ENCODE measurements at regions not wholly inside any gene's neighbourhood (a gene's known extent, or its start where the extent isn't known, plus 50 kb on each side); places are given as distances from the start of the nearest gene placed in this dataset.
"Not testable (repeated sequence)": the region's sequence is repeated elsewhere in the genome, so short reads cannot be mapped to it uniquely, and the experiment has no call there.

DNA sequence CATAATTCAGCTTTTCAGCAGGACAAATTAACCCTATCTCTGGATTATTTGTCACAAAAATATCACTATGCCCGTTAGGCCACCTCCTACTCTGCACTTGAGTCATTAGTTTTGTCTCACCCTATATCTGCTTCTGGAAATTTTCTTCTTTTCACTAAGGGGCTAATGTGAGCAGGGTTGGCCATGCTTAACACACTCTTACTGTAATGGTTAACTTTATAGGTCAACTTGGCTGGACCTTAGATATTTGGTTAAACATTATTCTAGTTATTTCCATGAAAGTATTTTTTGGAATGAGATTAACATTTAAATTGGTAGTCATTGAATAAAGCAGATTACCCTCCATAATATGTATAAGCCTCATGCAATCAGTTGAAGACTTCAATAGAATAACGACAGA, 394.6 kb upstream of the PTCHD4 start:
- no peak for DNase-seq (ENCODE audit: low spot score)

DNA sequence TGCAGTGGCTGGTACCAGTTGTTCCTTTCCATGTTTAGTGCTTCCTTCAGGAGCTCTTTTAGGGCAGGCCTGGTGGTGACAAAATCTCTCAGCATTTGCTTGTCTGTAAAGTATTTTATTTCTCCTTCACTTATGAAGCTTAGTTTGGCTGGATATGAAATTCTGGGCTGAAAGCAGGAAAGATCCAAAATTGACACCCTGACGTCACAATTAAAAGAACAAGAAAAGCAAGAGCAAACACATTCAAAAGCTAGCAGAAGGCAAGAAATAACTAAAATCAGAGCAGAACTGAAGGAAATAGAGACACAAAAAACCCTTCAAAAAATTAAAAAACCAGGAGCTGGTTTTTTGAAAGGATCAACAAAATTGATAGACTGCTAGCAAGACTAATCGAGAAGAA, 382.4 kb upstream of the PTCHD4 start:
- DNase-seq (ENCODE audit: low spot score) = not testable (repeated sequence)

DNA sequence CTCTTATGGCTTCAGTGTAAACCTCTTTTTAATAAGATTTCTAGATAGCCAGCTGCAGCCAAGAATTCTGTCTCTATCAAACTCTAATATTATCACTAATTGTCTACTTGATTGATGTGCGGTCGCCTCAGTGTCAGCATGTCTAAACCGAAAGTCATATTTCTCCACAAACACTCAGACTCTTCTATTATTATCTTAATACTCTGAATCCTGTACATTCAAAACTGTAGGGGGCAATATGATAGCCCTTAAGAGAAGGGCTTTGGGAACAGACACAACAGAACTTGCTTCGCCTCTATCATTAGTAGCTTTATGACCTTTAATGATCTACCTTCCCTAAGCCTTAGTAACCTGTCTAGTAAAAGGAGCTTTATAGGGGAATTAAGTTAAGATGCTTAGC, 379.7 kb upstream of the PTCHD4 start:
- DNase-seq (ENCODE audit: low spot score) = no peak

DNA sequence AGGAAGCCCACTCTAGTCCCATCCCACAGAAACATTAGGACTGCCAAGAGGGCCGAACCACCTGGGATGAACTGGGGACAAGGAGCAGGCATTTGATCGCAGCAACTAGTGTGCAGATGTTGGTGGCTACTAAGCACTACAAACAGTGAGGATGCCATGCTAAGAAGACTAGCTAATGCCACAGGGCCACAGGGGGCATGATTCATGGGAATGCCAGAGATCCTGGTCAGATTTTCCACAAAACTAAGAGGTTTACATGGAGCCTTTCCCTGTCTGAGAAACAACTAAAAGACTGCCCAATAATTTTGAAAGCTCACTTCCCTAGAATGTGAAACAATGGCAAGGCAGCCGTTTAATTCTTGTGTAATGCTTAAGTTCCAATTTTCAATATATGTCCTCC, 375.9 kb upstream of the PTCHD4 start:
- no peak for DNase-seq (ENCODE audit: low spot score)

DNA sequence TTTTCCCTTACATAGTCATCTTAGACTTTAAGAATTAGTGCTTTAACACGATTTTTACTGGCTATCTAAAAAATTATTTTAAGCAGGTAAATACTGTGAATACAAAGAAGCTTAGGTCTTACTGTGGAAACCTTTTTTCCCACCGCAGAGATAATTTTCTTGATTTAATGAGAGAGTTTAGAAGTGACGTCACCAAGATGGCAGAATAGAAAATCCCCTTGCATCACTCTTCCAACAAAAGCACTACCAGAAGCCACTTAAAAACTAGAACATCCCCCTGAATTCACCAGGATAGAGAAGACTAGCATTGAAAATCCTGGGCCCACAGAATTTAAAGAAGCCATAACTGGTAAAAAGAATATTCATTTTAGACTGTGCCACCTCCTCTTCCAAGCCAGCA, 375.4 kb upstream of the PTCHD4 start:
- no peak for DNase-seq (ENCODE audit: low spot score)

DNA sequence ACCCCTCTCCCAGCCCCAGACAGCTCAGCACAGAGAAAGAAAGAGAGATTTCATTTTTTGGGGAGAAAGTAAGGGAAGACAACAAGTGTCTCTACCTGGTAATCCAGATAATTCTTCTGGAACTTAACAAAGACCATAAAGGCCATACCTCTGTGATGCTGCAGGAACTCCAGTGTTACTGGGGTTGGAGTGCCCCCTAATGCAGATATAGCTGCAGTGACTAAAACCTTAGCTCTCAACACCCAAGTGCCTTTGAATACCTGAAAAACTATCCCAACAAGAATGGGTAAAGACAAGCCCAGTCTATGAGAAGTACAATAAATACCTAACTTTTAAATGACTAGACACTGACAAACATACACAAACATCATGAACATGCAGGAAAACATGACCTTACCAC, 365.3 kb upstream of the PTCHD4 start:
- DNase-seq (ENCODE audit: low spot score) = no peak

DNA sequence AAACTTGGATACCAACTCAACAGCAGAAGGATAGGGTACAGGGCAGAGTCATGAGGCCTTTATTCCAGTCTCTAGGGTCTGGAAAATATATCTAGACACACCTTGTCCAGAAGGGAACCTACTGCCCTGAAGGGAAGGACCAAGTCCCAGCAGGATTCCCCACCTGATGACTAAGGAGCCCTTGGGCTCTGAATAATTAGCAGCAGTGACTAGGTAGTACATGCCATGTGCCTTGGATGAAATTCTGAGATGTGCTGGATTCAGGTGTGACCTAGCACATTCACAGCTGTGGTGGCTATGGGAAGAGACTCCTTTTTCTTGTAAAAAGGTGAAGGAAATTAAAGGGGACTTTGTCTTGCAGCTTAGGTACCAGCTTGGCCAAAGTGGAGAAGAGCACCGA, 364.3 kb upstream of the PTCHD4 start:
- DNase-seq (ENCODE audit: low spot score) = no peak

DNA sequence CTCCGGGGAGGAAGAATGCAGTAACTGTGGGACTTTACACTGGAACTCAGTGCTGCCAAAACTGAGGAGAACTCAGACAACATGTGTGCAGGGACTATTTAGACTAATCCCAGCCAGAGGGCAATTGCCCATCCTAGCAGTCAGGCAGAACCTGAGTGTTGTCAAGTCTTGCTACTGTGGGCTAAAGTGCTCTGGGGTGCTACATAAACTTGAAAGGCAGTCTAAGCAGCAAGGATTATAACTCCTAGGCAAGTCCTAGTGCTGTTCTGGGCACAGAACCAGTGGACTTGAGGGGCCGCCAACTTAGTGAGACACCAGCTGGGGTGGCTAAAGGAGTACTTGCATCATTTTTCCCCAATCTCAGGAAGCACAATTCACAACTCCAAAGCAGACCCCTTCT, 363.8 kb upstream of the PTCHD4 start:
- no peak for DNase-seq (ENCODE audit: low spot score)

DNA sequence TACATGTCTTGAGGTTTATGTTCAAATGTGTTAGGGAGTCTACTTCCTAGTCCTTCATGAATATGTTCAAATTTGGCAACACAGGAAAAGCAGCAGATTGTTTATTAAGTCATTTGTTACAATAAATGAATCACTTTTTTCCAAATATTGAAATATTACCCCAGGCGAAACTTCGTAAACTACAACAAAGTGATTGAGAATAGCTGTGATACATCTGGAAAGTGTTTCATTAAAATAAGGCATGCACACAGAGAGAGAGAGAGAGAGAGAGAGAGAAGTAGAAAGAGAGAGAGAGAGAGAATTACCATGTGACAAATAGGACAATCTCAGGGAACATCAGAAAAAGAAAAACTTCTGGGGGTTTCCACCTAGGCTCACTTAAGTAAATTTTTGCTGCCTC, 363.1 kb upstream of the PTCHD4 start:
- no peak for DNase-seq (ENCODE audit: low spot score)

DNA sequence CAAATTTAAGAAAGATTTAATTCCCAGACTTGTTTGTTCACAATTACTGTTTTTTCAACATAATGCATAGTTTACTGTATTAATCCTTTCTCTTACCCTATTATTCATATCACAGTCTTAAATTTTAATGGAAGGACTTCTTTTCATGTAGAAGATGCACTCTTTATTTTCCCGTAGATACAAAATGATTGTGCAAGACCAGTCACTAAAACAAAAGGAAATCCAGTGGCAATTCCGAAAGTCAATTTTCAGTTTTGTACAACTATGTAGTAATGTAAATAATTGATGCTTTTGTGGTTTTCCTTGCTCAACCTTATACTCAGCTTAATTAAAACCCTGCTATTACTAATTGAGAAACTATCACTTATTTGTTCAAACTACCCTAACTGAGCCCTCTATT, 361.5 kb upstream of the PTCHD4 start:
- DNase-seq (ENCODE audit: low spot score) = no peak

DNA sequence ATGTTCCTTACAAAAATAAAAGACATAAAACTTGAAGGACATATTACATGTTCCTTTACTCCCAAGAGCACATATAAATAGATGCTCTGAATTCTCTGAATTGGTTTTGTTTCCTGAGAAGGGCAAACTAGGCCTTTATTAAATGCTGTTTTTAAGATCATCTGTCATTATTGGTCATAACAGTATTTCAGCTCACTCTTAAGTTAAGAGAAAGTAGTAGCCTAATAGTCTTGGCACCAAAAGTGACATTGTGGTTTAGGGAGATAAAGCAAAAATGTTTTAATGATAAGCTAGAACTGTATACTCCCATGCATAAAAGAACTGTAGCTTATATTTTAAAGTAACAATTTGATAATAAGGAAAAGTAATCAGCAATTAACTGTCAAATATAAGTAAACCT, 361.1 kb upstream of the PTCHD4 start:
- DNase-seq (ENCODE audit: low spot score) = no peak

DNA sequence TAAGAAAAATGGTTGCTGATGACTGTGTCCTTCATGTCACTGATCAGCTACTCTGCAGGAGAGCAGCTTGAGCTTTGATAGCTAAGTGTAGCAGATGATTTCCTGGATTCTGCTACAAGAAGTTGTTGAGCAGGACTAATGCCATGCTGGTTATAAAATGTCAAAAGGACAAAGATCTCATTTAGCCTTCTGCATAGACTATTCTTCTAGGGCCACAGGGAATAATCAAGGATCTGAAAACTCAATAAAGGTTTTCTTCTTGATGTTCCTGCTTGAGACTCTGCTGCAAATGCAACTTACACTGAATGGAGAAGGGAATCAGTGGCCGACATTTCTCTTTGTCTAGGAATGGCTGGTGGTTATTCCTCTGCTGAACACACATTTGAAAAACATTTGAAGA, 360.3 kb upstream of the PTCHD4 start:
- no peak for DNase-seq (ENCODE audit: low spot score)

DNA sequence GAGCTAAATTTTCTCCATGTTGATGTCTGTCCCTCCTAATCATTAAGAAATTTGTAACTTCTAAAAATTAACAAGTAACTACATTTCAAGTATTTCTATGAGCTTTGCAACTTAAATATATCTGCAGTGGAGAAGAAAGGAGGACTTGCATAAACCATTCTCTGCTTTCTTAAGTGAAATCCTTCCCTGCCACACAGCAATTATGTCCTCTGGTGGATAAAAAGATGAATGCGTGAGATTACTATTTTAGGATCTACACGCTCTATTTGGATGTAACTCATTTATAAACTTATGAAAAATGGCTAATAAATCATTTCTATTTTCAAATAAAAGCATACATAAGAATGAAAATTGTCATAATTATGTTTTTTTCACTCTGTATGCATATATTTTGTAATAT, 338.0 kb upstream of the PTCHD4 start:
- DNase-seq (ENCODE audit: low spot score) = no peak

DNA sequence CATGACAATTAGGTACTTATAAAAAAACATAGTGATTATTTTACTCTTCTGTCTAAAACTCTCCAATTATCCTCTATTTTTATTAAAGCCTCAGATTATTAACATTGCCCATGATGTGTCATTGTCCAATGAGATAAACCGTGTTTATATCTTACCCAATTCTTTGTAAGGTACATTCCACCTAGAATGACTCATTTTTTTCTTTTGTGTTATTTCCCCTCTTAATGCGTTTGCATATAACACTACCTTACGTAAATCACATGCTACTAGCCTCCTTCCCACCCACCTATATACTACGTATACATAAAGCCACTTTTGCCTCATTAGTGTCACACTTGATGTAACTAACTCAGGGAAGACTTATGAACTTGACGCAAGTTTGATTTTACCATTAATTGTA, 336.3 kb upstream of the PTCHD4 start:
- DNase-seq (ENCODE audit: low spot score) = no peak

DNA sequence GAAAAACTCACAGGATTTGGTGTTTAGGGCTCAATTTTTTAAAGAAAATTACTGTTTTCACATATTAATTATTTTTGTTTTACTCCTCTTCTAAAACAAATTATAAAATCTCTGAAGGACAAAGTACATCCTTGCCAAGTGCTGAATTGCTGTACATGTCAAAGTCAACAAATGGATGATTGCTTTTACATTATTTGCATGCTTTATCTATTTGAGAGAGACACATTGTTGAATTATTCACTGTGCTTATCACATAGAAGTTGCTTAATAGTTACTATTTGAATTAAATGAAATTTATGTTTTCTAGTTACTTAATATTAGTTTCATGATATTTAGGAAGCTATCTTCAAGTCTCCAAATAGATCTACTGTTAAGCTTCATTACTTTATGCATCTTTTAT, 318.6 kb upstream of the PTCHD4 start:
- no peak for DNase-seq (ENCODE audit: low spot score)

DNA sequence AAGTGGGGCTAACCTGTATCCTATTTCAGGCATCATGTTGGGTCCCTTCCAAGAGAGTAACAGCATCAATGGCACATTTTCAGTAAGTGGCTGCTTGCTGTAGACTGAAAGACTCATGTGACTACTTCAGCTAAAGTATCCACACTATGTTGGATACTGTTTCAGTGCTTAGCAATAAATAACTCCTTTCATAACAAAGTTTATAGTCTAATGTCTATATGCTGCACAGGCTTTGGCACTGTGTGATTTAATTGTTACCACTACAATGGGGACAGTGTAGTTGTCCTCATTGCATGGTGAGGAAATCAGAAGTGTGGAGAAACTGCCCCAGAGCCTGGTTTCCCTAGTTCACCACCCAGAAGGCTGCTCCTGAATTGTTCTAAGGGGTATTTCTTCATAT, 318.0 kb upstream of the PTCHD4 start:
- no peak for DNase-seq (ENCODE audit: low spot score)

DNA sequence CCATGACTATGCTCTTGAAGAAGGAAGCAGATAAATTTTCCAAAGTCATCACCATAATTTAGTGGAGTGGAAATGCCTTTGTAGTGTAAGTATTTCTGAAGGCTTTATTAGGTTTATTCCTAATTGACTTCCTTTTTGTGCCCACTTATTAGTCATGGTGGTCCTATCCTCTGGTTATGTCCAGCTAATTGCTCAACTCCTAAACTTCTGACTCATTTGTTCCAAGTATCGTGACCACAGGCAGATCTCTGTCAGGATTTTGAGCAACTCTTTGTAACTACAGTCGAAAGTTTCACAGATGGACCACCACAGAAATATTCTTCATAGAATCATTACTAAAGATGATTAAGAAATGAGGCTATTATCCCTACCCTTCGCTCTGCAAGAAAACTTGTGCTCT, 315.6 kb upstream of the PTCHD4 start:
- DNase-seq (ENCODE audit: low spot score) = peak; percentile 14

DNA sequence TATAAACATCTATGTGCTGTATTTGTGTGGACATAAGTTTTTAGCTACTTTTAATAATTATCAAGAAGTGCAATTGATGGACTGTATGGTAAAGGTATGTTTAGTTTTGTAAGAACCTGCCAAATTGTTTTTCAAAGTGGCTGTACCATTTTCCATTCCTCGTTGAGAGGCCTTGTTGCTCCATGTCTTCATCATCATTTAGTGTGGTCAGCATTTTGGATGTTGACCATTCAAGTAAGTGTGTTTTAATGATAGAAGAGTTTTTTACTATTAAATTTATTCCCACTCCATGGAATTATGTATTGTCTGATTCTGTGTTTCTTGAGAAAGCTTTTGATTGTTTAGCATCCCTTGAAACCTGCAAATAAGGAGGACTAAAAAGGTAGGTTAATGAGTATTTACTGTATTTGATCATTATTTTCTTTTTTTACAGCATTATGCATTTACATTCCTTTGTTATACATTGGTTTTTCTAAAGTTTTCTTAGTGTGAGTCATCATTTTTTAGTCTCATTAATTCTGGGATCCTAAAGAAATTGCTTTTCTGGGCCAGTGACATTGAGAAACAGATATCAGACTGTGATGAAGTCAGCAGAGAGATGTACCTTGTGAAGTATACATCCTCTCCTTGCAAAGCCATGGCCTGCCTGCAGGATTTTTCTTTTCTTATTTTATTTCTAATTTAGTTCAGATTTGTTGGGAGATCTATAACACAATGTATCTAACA, 312.8 kb upstream of the PTCHD4 start:
- no peak for DNase-seq (ENCODE audit: low spot score)

DNA sequence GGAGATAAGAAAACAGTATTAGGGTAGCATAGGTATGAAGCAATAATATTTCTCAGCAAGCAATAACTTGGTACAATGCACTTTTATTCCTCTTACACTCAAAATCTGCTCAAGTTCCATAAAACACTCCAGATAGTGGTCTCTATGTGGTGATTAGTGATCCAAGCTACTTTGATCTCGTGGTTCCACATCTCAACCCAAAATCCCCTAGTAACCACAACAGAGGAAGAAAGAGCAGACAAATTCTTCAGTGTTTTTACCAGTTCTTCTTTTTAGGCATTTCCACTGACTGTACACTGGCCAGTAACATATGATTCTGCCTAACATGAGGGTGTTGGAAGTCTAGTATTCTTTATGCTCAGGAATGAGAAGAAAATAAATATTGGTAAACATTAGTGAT, 309.0 kb upstream of the PTCHD4 start:
- no peak for DNase-seq (ENCODE audit: low spot score)

DNA sequence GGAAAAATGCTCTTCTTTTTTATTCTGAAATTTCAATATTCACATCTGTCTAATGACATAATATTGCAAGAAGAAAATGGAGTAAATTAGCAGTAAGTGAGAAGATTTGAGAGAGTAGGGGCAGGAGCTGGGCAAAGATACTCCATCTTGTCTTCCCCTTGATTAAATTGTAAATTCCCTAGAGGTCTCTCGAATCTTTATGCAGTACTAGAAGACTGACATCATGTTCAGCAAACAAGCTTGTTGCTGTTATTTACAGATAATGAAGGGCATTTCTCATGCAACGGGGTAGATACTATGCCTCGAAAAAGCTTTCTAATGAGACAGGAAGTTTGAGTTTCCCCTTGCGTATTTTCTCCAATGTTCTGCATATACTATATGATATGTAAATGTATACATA, 306.9 kb upstream of the PTCHD4 start:
- DNase-seq (ENCODE audit: low spot score) = no peak

DNA sequence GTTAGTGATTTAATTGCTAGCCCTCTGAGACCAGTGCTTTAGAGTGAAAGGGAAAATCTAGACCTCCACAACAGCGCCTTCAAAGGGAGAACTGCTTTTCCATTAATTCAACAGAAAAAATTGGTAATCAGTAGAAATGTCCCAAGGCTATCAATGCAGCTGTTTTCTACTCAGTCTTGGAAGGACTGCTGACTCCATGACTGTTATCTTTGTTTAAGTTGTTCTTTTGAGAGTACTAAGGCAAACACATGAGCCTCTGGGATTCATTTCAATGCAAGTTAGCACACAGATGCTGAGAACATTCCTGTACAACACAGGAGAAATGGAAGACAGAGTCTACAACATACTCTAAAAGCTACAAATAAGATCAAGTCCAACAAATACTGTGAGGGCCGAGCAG, 301.7 kb upstream of the PTCHD4 start:
- DNase-seq (ENCODE audit: low spot score) = no peak

DNA sequence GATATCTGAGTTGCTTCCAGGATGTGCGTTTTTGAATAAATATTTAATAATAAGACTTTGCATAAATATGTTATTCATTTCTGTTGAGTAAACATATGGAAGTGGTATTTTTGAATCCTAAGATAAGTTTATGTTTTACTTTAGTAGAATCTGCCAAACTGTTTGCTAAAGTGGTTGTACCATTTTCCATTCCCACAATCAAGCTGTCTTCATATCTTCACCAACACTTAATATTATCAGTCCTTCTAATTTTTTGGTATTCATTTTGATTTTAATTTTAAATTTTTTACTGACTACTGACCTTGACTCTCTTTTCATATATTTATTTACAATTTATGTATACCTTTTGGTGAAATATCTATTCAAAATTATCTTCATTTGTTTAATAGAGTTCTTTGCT, 293.9 kb upstream of the PTCHD4 start:
- no peak for DNase-seq (ENCODE audit: low spot score)

DNA sequence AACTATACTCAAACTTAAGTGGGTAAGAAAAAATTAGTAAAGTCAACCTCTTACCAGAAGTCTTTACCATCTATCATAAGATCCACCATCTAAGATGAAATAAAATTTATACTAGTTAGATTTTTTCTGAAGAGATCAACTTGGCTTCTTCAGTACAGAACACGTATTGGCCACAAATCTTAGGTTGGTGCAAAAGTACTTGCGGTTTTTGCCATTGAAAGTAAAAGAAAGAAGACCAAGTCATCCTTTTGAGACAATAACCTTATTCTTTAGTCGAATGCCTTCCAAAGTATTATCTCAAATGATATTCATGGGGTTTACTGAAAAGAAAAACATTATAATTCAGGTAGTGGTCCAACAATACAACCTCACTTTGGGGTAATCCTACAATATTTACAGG, 292.6 kb upstream of the PTCHD4 start:
- DNase-seq (ENCODE audit: low spot score) = no peak

DNA sequence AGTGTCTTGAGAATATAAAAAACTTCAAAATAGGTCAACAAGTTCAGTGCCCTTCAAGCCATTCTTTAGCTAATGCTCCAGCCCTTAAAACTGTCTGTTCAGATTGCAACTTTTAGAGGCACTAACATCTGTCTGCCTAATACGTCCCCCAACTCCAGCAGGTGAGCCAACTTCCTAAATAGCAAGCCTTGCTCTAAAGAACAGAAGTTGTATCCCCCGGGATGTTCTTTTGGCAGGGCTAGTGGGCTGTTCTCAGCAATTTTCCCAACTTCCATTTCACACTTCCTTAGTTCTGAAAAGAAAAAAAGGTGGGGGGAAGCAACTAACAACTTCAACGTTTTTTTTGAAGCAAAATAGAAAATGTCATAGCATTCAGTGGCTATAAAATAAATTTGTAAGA, 290.0 kb upstream of the PTCHD4 start:
- DNase-seq (ENCODE audit: low spot score) = no peak

DNA sequence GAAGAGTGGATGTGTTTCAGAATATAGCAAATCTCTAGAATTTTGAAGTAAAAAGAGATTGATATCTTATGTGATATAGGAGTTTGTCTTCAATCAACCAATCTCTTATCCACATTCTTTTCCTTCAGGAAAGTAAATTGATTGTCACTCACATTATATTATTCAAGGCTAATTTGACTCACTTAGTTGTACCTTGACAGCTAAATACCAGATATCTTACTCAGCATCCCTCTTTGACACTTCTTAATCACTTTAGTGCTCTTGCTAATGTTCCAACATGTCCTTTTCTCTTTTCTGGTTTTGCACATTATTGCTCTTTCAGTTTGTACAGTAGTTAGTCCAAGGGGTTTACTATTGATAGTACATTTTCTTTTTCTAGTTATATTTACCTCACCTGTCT, 286.9 kb upstream of the PTCHD4 start:
- no peak for DNase-seq (ENCODE audit: low spot score)
